HG02852 (cell line): ENCODE measurements at regions not wholly inside any gene's neighbourhood (a gene's known extent, or its start where the extent isn't known, plus 50 kb on each side); places are given as distances from the start of the nearest gene placed in this dataset.

Source experiments
- ATAC-seq: cut with Tn5 transposase; IDR thresholded peaks from one replicate; pipeline ENCODE4 v1.9.1; 2021; ENCODE audit warnings: mild to moderate bottlenecking, moderate library complexity; ENCODE audit not compliant: unreplicated experiment

DNA sequence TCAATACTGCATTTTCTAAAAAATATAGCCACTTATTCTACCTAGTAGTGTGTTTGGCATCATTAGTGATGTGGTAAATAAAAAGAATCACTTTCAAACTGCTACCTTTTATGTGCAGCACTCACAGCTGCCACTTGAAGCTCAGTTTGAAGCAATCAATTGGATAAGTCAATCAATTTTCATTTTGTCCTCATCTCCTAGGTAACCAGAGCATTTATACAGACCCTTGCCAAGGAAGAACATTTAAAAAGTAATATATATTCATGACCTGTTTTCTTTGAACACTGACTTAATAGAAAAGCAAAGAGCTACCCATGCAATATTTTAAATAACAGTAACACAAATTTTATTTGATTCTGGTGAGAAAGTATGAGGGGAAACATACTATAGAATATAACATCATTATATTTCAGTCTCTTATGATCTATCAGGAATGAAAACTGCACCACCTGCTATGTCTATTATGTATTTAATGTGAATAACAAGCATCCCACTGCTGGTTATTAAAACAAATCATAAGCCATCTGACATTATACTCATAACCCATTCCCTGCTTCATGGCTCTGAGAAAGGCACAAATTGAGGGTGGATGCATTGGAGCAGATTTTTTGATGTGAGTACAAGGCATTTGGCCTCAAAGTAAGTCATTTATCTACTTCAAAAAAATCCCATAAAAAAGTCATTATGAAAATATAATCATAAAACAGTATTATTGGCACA lies 168.4 kb upstream of the C21orf91 start:
- no peak for ATAC-seq

DNA sequence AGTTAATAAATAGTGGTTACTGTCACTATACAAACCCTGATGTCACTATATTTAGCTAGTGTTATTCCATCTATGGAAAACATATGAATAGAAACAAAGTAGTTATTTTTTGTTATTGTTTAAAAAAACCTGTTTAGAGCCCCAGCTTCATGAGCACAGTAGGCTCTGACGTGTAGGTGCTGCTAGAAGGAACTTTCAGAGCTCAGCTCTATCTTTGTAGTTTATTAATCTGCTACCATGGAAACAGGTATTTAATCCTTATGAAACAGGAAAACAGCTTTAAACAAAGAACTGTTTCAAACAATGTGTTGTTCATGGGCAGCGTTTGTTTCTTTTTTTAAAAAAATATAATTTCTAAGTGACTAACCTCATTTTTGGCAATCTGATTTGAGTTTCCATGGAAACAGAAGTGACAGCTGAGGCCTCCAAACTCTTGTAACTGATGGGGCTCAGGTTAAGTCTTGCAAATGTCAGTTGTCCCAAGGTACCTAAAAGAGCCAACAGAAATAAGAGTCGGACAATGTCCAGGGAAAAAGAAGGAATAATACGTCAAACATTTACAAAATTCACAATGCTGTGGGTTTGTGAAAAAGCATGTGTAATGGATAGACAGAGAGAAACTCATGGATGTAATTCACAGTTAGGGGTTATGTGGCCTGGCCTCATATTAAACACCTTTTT lies 162.0 kb upstream of the C21orf91 start:
- no peak for ATAC-seq

- no peak for ATAC-seq
Measured at GRCh38 chr21:17979763-17980162, 160.6 kb upstream of the C21orf91 start.

DNA sequence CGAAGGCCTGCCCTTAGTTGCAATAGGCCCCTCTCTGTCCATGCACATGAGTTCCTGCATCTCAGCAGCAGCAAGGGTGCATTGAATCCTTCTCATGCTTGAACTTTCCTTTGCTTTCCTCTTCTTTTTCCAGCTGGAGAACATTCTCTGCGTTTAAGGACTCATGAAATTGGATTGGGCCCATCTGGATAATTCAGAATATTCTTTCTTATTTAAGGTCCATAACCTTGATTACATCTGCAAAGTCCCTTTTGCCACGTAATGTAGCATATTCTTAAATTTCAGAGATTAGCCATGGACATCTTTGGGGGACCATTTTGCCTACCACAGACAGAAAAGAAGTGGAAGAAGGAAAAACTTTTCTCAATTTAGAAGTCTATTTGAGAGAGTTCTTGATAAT lies 159.7 kb upstream of the C21orf91 start:
- no peak for ATAC-seq

DNA sequence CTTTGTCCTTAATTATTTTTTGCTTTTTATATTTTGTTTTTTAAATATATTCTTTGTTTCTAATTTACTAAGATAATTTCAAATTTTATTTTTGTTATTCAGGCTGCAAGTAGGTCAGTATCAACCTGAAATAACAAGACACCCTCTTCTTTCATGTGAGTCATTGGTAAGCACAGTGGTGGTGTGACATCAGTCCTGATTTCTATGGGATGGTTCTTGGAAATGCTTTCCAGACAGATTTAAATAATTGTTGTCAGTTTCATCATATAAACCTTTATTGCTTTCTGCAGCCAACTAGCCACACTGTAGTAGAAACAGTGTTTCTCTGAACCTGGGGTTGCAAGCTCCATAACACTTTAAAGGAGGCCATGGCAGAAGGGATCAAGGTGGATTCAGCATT lies 157.5 kb upstream of the C21orf91 start:
- ATAC-seq, result no peak

DNA sequence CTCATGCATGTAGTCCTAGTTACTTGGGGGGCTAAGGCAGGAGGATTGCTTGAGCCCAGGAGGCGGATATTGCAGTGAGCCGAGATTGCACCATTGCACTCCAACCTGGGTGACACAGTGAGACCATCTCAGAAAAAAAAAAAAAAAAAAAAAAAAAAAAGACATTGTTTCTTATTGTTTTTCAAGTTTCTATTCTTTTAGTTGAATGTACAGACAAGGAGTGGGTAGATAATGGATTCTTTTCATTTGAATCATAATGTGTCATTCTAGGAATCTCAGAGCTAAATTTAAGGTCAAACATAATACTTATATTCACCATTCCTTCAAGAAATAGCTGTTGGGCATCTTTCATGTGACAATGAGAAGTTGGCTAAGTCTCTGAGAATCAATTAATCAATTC lies 157.0 kb upstream of the C21orf91 start:
- ATAC-seq, result no peak

- ATAC-seq, result no peak
Measured at GRCh38 chr21:17967319-17967718, 148.2 kb upstream of the C21orf91 start.

GRCh38 chr21:17964716-17965115 lies 145.6 kb upstream of the C21orf91 start:
- no peak for ATAC-seq

- no peak for ATAC-seq
Measured at GRCh38 chr21:17964199-17964598, 145.0 kb upstream of the C21orf91 start.

GRCh38 chr21:17950591-17950990 lies 131.4 kb upstream of the C21orf91 start:
- ATAC-seq, result no peak

DNA sequence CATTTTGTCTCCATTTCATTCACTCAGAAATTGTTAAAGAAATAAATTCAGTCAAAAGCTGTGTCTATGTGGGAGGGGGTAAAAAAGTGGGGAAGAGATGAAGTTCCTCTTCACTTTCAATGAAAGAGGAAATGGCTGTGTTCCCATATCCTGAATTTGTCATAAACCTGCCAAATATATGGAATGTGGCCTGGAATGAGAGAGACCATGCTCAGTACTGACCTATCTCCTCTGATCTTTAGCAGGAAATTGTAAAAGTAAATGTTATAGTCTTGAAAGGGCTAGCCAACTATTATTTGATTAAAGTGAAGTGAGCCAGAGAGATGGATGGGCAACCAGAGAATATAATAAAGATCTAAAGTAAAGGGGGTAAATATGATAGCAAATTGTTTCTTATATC lies 130.3 kb upstream of the C21orf91 start:
- ATAC-seq, result no peak

DNA sequence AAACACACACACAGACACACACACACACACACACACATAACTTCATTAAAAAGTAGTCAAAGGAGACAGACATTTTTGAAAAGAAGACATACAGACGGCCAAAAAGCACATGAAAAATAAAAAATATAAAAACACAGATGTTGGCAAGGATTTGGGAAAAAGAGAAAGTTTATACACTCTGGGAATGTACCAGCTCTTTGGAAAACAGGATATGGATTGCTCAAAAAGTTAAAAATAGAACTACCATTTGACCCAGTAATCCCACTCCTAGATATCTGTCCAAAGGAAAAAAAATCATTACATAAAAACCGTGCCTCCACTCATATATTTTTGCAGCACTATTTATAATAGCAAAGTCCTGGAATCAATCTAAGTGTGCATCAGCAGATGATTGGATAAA lies 128.4 kb upstream of the C21orf91 start:
- ATAC-seq, result no peak

DNA sequence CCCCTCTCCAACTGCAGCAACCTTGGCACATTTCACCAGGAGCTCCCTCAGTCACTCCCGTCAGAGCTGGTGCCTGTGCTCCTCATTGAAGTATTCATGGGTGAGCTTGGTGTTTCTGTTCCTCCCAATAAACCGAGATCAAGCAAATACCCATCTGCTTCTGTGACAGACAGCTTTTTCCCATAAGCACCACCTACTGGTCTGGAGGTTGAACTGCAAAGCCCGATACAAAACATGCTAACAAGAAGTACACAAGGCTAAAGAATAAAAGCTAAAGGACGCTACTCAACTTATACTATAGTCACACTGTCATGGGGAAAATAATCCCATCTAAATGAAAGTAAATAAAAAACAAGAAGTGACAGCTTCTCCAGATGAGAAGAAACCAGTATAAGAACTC lies 111.9 kb upstream of the C21orf91 start:
- ATAC-seq, result peak; percentile 71

- no peak for ATAC-seq
Measured at GRCh38 chr21:17930093-17930492, 110.9 kb upstream of the C21orf91 start.

- ATAC-seq, result no peak
Measured at GRCh38 chr21:17929510-17929909, 110.4 kb upstream of the C21orf91 start.

- ATAC-seq, result no peak
Measured at GRCh38 chr21:17925899-17926298, 106.7 kb upstream of the C21orf91 start.

DNA sequence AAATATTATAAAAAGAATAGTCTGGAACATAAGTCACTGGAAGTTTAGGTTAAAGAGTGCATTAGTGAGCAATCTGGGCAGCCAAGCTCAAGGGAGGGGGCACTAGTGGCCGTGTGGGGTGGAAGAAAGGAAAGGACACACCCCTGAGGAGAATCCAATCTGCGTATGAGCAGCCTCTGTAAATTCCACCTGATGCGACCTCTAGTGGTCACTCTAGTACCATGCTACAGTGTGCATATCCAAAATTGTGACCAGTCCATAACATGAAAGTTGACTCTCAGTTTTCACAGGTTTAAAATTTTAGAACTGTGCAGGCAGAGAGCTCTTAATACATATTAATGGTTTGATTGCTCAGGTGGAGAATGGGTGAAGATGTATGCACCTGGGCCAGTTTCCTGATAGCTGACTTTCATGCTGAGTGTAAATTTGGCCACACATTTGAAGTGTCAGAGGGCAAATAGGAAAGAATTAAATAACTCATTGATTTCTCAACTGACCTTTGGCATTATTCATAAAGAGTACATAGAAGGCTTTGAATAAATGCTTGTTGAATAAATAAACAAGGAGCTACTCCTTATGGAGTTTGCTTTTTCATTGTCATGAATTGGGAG lies 105.9 kb upstream of the C21orf91 start:
- ATAC-seq, result peak; percentile 91

- no peak for ATAC-seq
Measured at GRCh38 chr21:17921579-17922530, 102.7 kb upstream of the C21orf91 start.

DNA sequence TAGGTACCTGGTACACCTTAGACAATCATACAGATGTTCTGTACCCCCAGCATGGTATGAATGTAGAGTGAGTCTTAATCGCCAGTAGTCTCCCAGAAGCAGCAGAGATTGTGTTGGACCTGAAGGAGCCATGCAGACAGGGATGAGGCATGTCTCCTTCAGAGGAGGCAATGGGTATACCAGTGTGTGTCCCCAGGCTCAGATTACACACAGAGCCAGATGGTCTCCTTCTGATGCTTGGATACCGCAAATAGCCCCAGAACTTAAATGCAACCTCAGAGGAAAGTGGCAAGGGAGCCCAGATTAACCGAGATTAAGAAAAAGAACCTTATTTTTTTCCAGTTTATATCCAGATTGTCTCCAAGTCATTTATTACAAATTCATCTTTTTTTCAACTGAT lies 96.8 kb upstream of the C21orf91 start:
- ATAC-seq, result no peak

DNA sequence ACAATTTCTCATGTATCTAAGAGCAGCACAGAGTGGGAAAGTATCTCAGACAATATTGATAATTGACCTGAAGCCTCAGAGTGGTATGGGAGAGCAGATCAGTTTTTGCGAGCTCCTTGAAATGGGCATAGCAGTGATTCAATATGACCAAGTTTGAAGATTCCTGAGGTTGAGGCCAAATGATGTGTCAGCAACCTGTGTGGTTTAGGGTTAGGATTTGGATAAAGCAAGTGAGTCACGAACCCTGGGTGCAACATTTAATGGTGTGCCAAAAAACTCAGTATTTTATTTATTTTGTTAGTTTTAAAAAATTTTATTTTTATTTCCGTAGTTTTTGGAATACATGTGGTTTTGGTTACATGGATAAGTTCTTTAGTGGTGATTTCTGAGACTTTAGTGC lies 92.5 kb upstream of the C21orf91 start:
- ATAC-seq, result no peak
